GM19238 (cell line): ENCODE measurements at regions not wholly inside any gene's neighbourhood (a gene's known extent, or its start where the extent isn't known, plus 50 kb on each side); places are given as distances from the start of the nearest gene placed in this dataset.

Source experiments
- DNase-seq: peaks from one replicate; pipeline ENCODE4 v3.0.0; 2011; ENCODE audit warnings: low spot score; ENCODE audit not compliant: insufficient read length

- no peak for DNase-seq
These were observed 55.9 kb upstream of the HAAO start for GRCh38 chr2:42848265-42848664.

GRCh38 chr2:42847596-42848151 lies 55.3 kb upstream of the HAAO start:
- DNase-seq: no peak

GRCh38 chr2:42846932-42847595 lies 54.7 kb upstream of the HAAO start:
- DNase-seq: no peak

- DNase-seq: no peak
These were observed 53.6 kb upstream of the HAAO start for GRCh38 chr2:42846026-42846425.

GRCh38 chr2:42844901-42845821 lies 52.8 kb upstream of the HAAO start:
- no peak for DNase-seq

GRCh38 chr2:42844366-42844765 lies 52.0 kb upstream of the HAAO start:
- no peak for DNase-seq

GRCh38 chr2:42843611-42844010 lies 51.2 kb upstream of the HAAO start:
- DNase-seq: no peak

GRCh38 chr2:42843131-42843530 lies 50.7 kb upstream of the HAAO start:
- no peak for DNase-seq

- no peak for DNase-seq
These were observed 50.1 kb upstream of the HAAO start for GRCh38 chr2:42842466-42842865.
